B cell (primary cell): ENCODE measurements at regions not wholly inside any gene's neighbourhood (a gene's known extent, or its start where the extent isn't known, plus 50 kb on each side); places are given as distances from the start of the nearest gene placed in this dataset.

Source experiments
- ATAC-seq: fragments of 200-7000 bp; cut with Tn5 transposase; one replicate; pipeline ENCODE4 v1.10.0; 2021; ENCODE audit warnings: low read depth, mild to moderate bottlenecking, moderate number of reproducible peaks, moderate library complexity
- CTCF ChIA-PET: fragments of 350-600 bp; sonication (Branson Sonifier 250); formaldehyde crosslinking; loops from one replicate; lab custom pipeline; 2021; ENCODE audit warnings: antibody characterized with exemption, inconsistent platforms; lab: Charles Lee
- POLR2A ChIA-PET: fragments of 350-600 bp; sonication (Branson Sonifier 250); formaldehyde crosslinking; loops from one replicate; lab custom pipeline; 2021; ENCODE audit warnings: antibody characterized with exemption; lab: Charles Lee
- DNase-seq: peaks from one replicate; pipeline ENCODE4 v3.0.0; 2013
- H2AFZ ChIP-seq: 2 replicates; pipeline ENCODE4 v1.6.1; 2012; ENCODE audit warnings: mild to moderate bottlenecking, low read depth, low read length; ENCODE audit not compliant: insufficient read depth, poor library complexity, severe bottlenecking
- H3K27ac ChIP-seq, 2 donors: 1 replicate in 1 of 2; 2 replicates in 1 of 2; pipeline ENCODE4 v1.5.1; 2012 to 2013; ENCODE audit warnings: low read length in 2 of 2, mild to moderate bottlenecking in 2 of 2, moderate library complexity in 1 of 2
- H3K27me3 ChIP-seq, 4 experiments: fragments of 200-600 bp in 1 of 4; sonication (generic) in 1 of 4; replicated peaks in 1 of 4; 1 replicate in 2 of 4; 2 replicates in 2 of 4; pipeline versions ENCODE4 v1.6.1 to v1.7.0; 2013 to 2016; ENCODE audit warnings: low read length in 3 of 4, mild to moderate bottlenecking in 2 of 4, mixed read lengths in 1 of 4, moderate library complexity in 1 of 4; ENCODE audit not compliant: insufficient read depth in 4 of 4, control insufficient read depth in 3 of 4; ENCODE audit errors: control extremely low read depth in 1 of 4
- H3K36me3 ChIP-seq, 2 experiments: replicated peaks in 1 of 2; 1 replicate in 1 of 2; 2 replicates in 1 of 2; pipeline versions ENCODE4 v1.6.1 to v1.7.1; 2013; ENCODE audit warnings: low read length in 1 of 2; ENCODE audit not compliant: insufficient read depth in 2 of 2, control insufficient read depth in 1 of 2; ENCODE audit errors: control extremely low read depth in 1 of 2, extremely low read depth in 1 of 2
- H3K4me1 ChIP-seq, 2 donors: fragments of 200-600 bp in 1 of 2; sonication (generic) in 1 of 2; 1 replicate in 1 of 2; 2 replicates in 1 of 2; pipeline versions ENCODE4 v1.5.1 to v1.6.1; 2013 to 2017; ENCODE audit warnings: low read length in 2 of 2; ENCODE audit not compliant: control insufficient read depth in 2 of 2, insufficient read depth in 2 of 2
- H3K4me2 ChIP-seq: replicated peaks from 2 replicates; pipeline ENCODE3; 2012; ENCODE audit warnings: mild to moderate bottlenecking, low read depth, low read length; ENCODE audit not compliant: poor library complexity, severe bottlenecking
- H3K4me3 ChIP-seq, 5 experiments: fragments of 200-600 bp in 1 of 5; sonication (generic) in 1 of 5; 1 replicate in 3 of 5; 2 replicates in 2 of 5; pipeline versions ENCODE4 v1.5.1 to v1.7.0; 2011 to 2016; ENCODE audit warnings: low read length in 4 of 5, mild to moderate bottlenecking in 4 of 5, low read depth in 2 of 5, control low read depth in 1 of 5, moderate library complexity in 1 of 5; ENCODE audit not compliant: insufficient read depth in 1 of 5; ENCODE audit errors: control extremely low read depth in 1 of 5, extremely low read depth in 1 of 5
- H3K79me2 ChIP-seq: fragments of 200-600 bp; sonication (generic); one replicate; pipeline ENCODE4 v1.6.0; 2016; ENCODE audit warnings: low read length; ENCODE audit not compliant: control insufficient read depth, insufficient read depth
- H3K9ac ChIP-seq: fragments of 200-600 bp; sonication (generic); 2 replicates; pipeline ENCODE4 v1.6.1; 2017; ENCODE audit warnings: mild to moderate bottlenecking, low read length, moderate library complexity
- H3K9me3 ChIP-seq, 3 donors: one replicate each; pipeline versions ENCODE4 v1.6.1 to v1.7.1; 2013; ENCODE audit warnings: low read length in 2 of 3; ENCODE audit not compliant: control insufficient read depth in 2 of 3, insufficient read depth in 1 of 3; ENCODE audit errors: control extremely low read depth in 1 of 3
- H4K20me1 ChIP-seq: 2 replicates; pipeline ENCODE4 v1.6.0; 2012; ENCODE audit warnings: mild to moderate bottlenecking, low read length; ENCODE audit not compliant: insufficient read depth, control insufficient read depth, poor library complexity, severe bottlenecking
- H3K27ac Mint-ChIP-seq: one replicate; pipeline ENCODE4 v1.8.0; 2021; ENCODE audit warnings: mixed read lengths
- H3K27me3 Mint-ChIP-seq: one replicate; pipeline ENCODE4 v1.8.0; 2021; ENCODE audit warnings: mixed read lengths
- H3K4me1 Mint-ChIP-seq: one replicate; pipeline ENCODE4 v1.8.0; 2021; ENCODE audit warnings: mixed read lengths
- H3K4me3 Mint-ChIP-seq: one replicate; pipeline ENCODE4 v1.8.0; 2021; ENCODE audit warnings: mixed read lengths
- H3K9me3 Mint-ChIP-seq: one replicate; pipeline ENCODE4 v1.8.0; 2022; ENCODE audit warnings: mixed read lengths; ENCODE audit not compliant: insufficient read depth
- EZH2 ChIP-seq: IDR thresholded peaks from 2 replicates; pipeline ENCODE4 v1.6.1; 2012; ENCODE audit warnings: borderline replicate concordance, low read depth, mild to moderate bottlenecking, moderate library complexity, low read length; ENCODE audit not compliant: insufficient read depth, poor library complexity, severe bottlenecking
- whole genome bisulfite sequencing: methylation state at CpG from one replicate; pipeline ENCODE4 v1.1.5; 2013; ENCODE audit warnings: missing lambda C conversion rate; ENCODE audit not compliant: insufficient coverage; 5-methylcytosine and 5-hydroxymethylcytosine counted together
- intact Hi-C: fragments of 100-400 bp; cut with micrococcal nuclease; formaldehyde crosslinking; loops from one replicate; pipeline ENCODE4 v1.10.0; 2022
- TF ChIP-seq, protein P1 (sequence below): fragments of 200-600 bp; IDR thresholded peaks from one replicate; pipeline ENCODE4 v1.8.0; 2022; ENCODE audit warnings: antibody characterized with exemption, mild to moderate bottlenecking

DNA sequence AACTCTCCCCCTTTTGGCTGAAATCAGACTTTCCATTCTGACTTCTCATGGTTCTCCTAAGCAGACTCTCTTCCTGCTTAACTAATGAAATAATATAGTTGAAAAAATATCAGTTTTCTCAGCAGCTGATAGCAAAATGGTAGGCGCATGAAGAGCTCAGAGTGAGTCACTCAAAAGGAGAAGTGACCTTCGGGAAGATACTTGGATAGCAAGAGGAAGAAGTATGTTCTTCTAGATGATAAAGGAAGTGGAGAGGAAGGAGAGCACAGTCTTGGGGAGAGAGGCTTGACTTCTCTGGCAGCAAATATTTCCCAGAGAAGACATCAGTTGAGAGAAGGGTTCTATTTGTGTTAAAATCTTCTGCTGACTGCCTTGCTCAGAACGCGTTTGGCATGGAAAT, 101.5 kb downstream of the TAF11L14 start:
- H3K4me3 ChIP-seq = no peak overlapping the region
- ATAC-seq = no peak
- no peaks in the 10 kb centered on the region for H3K79me2 ChIP-seq
- Mint-ChIP-seq H3K27ac (no peak overlapping the region), H3K27me3 (peaks cover 11% of the 10 kb centered on the region), H3K9me3 (no peaks in the 10 kb centered on the region), H3K4me1 (no peaks in the 10 kb centered on the region), H3K4me3 (no peak overlapping the region)
- no peaks in the 10 kb centered on the region for H3K4me1 ChIP-seq
- no peak overlapping the region for H3K27ac ChIP-seq
- no peaks in the 10 kb centered on the region for H3K36me3 ChIP-seq
- TF ChIP-seq, protein P1, sequence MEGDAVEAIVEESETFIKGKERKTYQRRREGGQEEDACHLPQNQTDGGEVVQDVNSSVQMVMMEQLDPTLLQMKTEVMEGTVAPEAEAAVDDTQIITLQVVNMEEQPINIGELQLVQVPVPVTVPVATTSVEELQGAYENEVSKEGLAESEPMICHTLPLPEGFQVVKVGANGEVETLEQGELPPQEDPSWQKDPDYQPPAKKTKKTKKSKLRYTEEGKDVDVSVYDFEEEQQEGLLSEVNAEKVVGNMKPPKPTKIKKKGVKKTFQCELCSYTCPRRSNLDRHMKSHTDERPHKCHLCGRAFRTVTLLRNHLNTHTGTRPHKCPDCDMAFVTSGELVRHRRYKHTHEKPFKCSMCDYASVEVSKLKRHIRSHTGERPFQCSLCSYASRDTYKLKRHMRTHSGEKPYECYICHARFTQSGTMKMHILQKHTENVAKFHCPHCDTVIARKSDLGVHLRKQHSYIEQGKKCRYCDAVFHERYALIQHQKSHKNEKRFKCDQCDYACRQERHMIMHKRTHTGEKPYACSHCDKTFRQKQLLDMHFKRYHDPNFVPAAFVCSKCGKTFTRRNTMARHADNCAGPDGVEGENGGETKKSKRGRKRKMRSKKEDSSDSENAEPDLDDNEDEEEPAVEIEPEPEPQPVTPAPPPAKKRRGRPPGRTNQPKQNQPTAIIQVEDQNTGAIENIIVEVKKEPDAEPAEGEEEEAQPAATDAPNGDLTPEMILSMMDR = no peak
- no peak for TF ChIP-seq EZH2
- no peaks in the 10 kb centered on the region for H3K9me3 ChIP-seq
- CTCF ChIA-PET = no interaction called here
- no peaks in the 10 kb centered on the region for H4K20me1 ChIP-seq
- H3K27me3 ChIP-seq = peaks cover 0 to 4% (median 0%) of the 10 kb centered on the region in 4 experiments
- POLR2A ChIA-PET = no interaction called here
- intact Hi-C loops = no loop called here
- no peak overlapping the region for H2AFZ ChIP-seq
- 85% methylated on average over 4 of the region's 4 CpGs for WGBS
- no peak overlapping the region for H3K4me2 ChIP-seq
- H3K9ac ChIP-seq = no peak overlapping the region
- no peak for DNase-seq

DNA sequence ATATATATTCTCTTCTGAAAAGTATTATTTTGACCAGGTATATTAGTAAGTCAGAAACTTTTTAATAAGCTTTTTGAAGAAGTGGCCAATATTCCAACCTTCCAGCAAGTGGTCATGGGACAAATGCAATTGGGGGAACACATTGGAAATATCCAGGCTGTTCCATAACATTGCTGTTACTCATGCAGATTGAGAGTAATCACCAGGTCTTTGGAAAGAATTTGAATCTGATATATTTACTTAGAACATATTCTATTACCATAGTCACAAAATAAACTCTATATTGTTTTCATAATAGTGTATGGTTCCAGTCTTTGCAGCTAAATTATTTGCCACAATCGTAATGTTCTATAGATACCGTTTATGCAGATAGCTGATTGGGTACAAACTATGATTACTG, 102.8 kb downstream of the TAF11L14 start:
- DNase-seq (no peak), ATAC-seq (no peak)
- CTCF ChIA-PET = interaction anchor here (1.2 kb wide), 1 partner anchor 39 kb away, joined by 3 read pairs; no protein-coding TSS in a partner anchor
- Histone ChIP-seq H3K36me3 (no peaks in the 10 kb centered on the region), H3K4me1 (no peaks in the 10 kb centered on the region), H4K20me1 (no peaks in the 10 kb centered on the region), H3K27me3 (peaks cover 0 to 4% (median 0%) of the 10 kb centered on the region in 4 experiments), H3K4me3 (no peak overlapping the region), H2AFZ (no peak overlapping the region), H3K9ac (no peak overlapping the region), H3K9me3 (no peaks in the 10 kb centered on the region), H3K79me2 (no peaks in the 10 kb centered on the region), H3K4me2 (no peak overlapping the region), H3K27ac (no peak overlapping the region)
- no peak overlapping the region for H3K27ac Mint-ChIP-seq
- no CpG with 5 or more reads among the region's 2 CpGs for WGBS
- no peaks in the 10 kb centered on the region for H3K9me3 Mint-ChIP-seq
- POLR2A ChIA-PET = no interaction called here
- no peaks in the 10 kb centered on the region for H3K4me1 Mint-ChIP-seq
- intact Hi-C loops = no loop called here
- H3K4me3 Mint-ChIP-seq = no peak overlapping the region
- TF ChIP-seq EZH2 = no peak
- TF ChIP-seq, protein P1 = no peak
- peaks cover 11% of the 10 kb centered on the region for H3K27me3 Mint-ChIP-seq
